LHCN-M2 (cell line): ENCODE measurements at regions not wholly inside any gene's neighbourhood (a gene's known extent, or its start where the extent isn't known, plus 50 kb on each side); places are given as distances from the start of the nearest gene placed in this dataset.

Source experiments
- DNase-seq: peaks from one replicate; pipeline ENCODE4 v3.0.0-alpha.2; 2012; ENCODE audit warnings: low read depth

- DNase-seq: no peak
Measured at GRCh38 chr13:27014406-27015359, 156.9 kb downstream of the USP12 start.

- peak; percentile 86 for DNase-seq
Measured at GRCh38 chr13:27012482-27013197, 159.0 kb downstream of the USP12 start.

GRCh38 chr13:27011661-27012060 lies 159.9 kb downstream of the USP12 start:
- DNase-seq: no peak

DNA sequence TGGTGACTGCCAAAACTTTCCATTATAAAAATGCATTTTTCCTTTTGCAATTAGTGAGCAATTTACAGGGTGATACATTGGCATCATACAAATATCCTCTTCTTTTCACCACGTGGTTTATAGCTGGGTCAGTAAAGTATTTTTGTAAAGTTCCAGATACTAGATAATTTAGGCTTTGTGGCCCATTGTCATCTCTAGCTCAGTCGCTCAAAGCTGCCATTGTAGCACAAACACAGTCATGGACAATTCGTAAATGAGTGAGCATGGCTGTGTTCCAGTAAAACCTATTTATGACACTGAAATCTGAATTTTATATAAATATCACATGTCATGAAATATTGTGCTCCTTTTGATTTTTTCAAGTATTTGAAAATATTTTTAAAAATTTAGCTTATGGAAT lies 162.9 kb downstream of the USP12 start:
- no peak for DNase-seq

DNA sequence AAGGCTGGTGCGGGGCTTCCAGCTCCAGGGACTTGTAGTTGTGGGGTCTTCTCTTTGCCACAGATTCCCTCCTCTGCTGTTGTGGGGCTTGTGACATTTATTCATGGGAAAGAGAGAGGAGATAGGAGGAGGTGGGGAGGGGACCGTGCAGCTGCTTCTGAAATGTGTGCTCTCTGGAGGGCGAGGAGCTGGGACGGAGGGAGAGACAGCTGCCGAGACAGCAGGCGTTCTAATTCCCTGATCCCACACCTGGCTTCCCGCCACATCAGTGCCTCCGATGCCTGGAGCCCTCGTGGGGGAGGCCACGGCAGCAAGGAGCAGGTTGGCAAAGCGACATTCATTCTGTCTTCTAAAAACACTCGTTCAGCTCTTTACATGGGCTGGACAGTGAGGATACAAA lies 164.4 kb downstream of the USP12 start:
- DNase-seq: peak; percentile 54

GRCh38 chr13:27006519-27007161 lies 165.0 kb downstream of the USP12 start:
- DNase-seq: peak; percentile 27

DNA sequence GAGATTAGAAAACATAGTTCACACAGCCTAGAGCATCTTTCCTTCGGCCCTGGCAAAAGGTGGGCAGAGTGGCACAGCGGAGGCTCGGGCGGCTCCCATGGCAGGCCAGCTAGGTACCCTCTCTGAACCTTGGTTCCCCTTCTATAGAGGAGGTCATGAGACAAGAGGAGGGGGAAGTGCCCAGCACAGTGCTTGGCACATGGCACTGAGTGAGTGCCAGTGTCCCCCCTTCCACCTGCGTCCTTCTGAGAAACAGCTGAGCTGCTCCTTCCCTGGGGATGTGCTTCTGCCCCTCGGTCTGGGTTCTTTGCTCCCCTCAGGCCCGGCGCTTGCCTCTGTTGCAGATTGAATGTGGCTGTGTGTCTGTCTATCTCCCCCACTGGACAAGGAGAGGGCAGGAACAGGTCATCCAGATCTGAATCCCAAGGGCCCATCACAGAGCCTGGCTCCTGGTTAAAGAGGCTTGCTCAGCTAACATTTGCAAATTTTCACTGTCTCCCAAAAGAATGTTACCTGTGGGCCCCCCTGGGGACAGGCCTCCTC lies 165.6 kb downstream of the USP12 start:
- DNase-seq: no peak

- no peak for DNase-seq
Measured at GRCh38 chr13:27005556-27005955, 166.1 kb downstream of the USP12 start.

DNA sequence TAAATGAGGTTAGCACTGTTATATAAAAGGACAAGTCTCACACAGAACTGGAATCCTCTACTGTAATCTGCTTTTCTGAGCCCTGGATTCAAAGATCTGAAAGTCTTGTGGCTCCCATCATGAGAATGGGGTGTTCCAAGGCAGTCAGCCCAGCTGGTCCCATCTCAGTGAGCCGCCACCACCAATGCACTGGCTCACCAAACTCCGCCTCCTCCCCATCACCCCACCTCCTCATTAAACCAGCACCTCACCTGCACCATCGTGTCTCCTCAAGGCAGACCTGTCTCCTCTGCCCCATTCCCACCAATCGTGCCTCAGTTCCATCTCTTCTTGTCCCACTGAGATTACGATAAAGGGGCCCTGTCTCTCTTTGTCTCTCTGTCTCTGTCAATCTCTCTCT lies 166.7 kb downstream of the USP12 start:
- DNase-seq: no peak

DNA sequence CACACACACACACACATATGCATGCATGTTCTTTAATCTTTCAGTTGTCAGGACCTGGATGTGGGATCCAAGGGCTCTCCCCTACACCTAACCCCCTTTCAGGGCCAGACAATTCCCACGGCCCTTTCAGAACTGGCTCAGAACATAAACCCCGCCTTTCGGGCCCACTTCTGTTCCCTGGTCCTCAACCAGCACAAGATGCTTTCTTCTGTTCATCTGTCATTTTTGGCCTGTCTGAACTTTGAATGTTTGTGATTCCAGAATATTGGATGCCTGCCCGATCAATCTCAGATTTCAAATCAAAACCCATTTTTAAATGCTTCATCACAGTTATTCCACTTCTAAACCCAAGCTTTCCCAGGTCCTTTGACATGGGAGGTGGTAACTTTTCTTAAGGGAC lies 167.3 kb downstream of the USP12 start:
- DNase-seq: no peak

DNA sequence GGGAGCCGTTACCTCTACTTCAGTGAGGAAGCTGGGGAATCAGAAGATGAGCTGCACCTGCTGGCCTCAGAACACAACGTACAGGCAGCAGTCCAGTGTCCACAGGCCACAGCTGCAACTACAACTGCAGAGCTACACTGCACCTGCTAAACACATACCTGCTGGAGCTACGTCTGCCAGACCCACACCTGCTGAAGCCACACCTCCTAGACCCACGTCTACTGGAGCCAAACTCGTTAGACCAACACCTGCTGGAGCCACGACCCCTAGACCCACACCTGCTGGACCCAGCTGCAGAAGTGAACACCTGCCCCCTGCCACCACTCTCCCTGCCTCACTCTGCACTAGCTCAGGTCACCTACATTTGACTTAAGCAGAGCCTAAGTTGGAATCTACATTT lies 169.9 kb downstream of the USP12 start:
- no peak for DNase-seq

- DNase-seq: no peak
Measured at GRCh38 chr13:27000686-27001085, 170.9 kb downstream of the USP12 start.

- no peak for DNase-seq
Measured at GRCh38 chr13:26999499-26999898, 172.1 kb downstream of the USP12 start.

- no peak for DNase-seq
Measured at GRCh38 chr13:26998292-26998691, 173.3 kb downstream of the USP12 start.

- DNase-seq: no peak
Measured at GRCh38 chr13:26996965-26997752, 174.5 kb downstream of the USP12 start.

DNA sequence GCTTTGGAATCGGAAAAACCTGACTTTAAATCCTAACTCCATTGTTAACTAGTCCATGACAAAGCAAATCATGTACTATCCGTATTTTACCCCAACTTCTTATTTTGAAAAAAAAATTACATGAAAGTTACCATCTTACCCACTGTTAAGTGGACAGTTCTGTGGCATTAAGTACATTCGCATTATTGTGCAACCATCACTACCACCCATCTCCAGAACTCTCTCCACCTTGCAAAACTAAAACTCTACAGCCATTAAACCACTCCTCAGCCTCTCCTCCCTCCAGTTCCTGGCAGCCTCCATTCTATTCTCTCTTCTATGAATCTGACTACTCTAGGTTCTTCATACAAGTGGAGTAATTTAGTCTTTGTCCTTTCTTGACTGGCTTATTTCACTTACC lies 176.5 kb downstream of the USP12 start:
- no peak for DNase-seq

DNA sequence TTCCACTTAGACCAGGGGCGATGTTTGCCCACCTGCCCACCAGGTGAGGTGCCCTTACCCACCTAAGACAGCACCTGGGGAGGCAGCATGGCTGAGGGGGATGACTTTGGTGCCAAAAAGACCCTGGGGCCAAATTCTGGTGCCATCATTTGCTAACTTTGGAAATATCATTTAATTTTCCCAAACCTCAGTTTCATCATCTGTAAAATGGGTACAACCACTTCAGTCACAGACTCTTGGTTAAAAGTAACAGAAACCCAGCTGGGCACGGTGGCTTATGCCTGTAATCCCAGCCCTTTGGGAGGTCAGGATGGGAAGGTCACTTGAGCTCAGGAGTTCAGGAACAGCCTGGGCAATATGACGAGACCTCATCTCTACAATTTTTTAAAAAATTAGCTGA lies 177.8 kb downstream of the USP12 start:
- DNase-seq: no peak

GRCh38 chr13:26992951-26993719 lies 178.5 kb downstream of the USP12 start:
- no peak for DNase-seq

DNA sequence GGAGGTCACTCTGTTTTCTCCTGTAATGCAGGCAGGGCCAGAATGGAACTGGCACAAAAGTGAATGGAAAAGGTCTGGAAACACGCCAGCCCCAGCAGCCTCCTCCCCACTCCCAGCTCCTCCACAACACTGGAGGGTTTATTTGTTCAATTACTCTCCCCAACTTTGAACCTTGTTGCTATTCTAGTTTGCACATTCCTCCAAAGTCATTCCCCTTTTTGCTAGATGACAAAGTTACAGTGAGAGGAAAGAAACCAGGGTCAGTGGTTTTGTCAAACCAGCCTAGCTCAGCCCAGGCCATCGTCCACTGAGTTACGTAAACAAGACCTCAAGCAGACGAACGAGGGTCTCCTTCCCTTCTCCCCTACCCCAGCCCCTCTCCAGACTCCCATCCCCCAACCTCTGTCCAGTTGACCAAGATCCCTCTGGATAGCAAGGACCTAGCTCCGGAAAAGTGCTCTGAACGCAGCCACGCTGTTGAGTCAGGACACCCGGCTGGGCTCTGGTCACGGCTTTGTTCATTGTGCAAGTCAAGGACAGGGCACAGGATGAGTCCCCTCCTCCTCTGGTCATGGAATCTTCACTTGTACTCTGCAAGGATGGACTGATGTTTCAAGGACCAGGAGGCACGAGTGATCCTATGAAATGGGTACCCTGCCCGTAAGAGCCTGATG lies 180.0 kb downstream of the USP12 start:
- no peak for DNase-seq
